ENCODE measurements at regions not wholly inside any gene's neighbourhood (a gene's known extent, or its start where the extent isn't known, plus 50 kb on each side); places are given as distances from the start of the nearest gene placed in this dataset.

DNA sequence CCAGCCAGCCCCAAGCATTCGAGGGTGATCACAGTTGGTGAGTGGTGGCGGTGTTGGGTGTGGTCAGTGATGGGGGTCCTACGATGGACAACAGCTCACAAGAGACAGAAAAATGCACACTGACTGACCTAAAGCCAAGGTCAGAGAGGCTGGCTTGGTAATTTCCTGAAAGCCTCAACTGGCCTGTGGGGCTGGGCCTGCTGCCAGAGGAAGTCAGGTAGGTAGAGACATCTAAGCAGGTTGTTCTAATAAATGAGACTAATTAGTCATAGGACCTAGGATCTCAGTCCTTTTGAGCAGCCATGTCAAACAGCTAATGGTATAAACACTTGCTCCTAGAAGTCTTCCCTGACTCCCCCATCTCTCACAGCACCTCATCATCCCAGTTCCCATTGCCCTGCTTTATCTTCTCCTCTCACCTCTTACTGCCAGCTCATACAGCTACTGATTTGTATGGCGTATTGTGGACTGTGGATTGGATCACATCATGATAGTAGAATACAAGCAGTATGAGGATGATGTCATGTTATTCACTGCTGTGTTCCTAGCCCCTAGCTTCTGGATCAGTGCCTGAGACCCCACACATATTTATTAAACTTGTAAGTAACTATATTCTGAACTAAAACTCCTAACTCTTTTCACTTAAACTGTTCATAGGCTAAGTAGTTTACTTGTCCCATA lies 262.9 kb upstream of the KLHL29 start:
- TF ChIP-seq CTCF (conservative IDR thresholded peaks at IDR 0.05; ENCODE audit: low read depth, low read length): no peak
- no peak for DNase-seq (ENCODE audit: low read depth)
- H3K4me3 ChIP-seq (ENCODE audit: low read length): no peak overlapping the region

DNA sequence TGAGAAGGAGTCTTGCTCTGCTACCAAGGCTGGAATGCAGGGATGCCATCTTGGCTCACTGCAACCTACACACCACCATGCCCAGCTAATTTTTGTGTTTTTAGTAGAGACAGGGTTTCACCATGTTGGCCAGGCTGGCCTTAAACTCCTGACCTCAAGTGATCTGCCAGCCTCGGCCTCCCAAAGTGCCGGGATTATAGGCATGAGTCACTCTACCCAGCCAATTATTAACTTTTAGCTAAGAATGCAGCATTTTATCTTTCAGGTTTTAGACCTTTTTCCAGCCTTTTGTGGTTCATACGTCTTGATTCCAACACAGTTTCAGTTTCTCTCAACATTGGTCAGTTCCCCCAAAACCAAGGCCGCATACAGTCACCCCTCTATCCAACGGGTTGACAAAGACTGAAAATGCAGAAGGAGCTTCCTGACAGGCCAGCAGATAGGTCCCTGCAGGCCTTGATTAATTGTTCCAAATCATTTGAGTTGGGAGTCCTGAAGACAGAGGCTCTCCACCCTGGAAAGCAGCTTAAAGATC lies 262.2 kb upstream of the KLHL29 start:
- DNase-seq (ENCODE audit: low read depth): peak; percentile 26
- H3K4me3 ChIP-seq (ENCODE audit: low read length): no peak overlapping the region
- no peak for TF ChIP-seq CTCF (conservative IDR thresholded peaks at IDR 0.05; ENCODE audit: low read depth, low read length)

GRCh38 chr2:23123686-23124085 lies 261.3 kb upstream of the KLHL29 start:
- no peak overlapping the region for H3K4me3 ChIP-seq (ENCODE audit: low read length)
- no peak for TF ChIP-seq CTCF (conservative IDR thresholded peaks at IDR 0.05; ENCODE audit: low read depth, low read length)
- no peak for DNase-seq (ENCODE audit: low read depth)

GRCh38 chr2:23124214-23124750 lies 260.7 kb upstream of the KLHL29 start:
- DNase-seq (ENCODE audit: low read depth): no peak
- no peak overlapping the region for H3K4me3 ChIP-seq (ENCODE audit: low read length)
- no peak for TF ChIP-seq CTCF (conservative IDR thresholded peaks at IDR 0.05; ENCODE audit: low read depth, low read length)

DNA sequence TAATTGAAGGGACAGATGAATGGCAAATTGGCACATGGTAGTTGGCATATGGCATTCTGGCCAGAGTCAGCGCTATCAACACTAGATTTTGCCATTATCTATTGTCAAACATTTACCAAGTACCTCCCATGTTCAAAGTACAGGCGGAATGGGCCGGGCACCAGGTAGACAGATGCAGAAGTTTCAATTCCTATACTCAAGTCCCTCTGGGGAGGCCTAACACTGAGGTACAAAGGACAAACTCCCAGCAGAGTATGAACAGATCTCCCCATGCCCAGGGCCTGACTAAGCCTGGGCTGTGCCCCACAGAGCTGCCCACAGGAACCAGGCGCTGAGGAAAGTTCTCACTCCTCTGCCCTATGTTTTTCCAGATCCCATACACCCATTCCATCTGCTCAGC lies 257.5 kb upstream of the KLHL29 start:
- H3K4me3 ChIP-seq (ENCODE audit: low read length): no peak overlapping the region
- DNase-seq (ENCODE audit: low read depth): no peak
- no peak for TF ChIP-seq CTCF (conservative IDR thresholded peaks at IDR 0.05; ENCODE audit: low read depth, low read length)

- no peak for TF ChIP-seq CTCF (conservative IDR thresholded peaks at IDR 0.05; ENCODE audit: low read depth, low read length)
Measured at GRCh38 chr2:23128684-23129292, 256.2 kb upstream of the KLHL29 start.

More at GRCh38 chr2:23128684-23129292, 256.2 kb upstream of the KLHL29 start:
- H3K4me3 ChIP-seq (ENCODE audit: low read length): no peak overlapping the region
- DNase-seq (ENCODE audit: low read depth): no peak

All from retinal pigment epithelial cell (primary cell).